ENCODE measurements at regions not wholly inside any gene's neighbourhood (a gene's known extent, or its start where the extent isn't known, plus 50 kb on each side); places are given as distances from the start of the nearest gene placed in this dataset.

DNA sequence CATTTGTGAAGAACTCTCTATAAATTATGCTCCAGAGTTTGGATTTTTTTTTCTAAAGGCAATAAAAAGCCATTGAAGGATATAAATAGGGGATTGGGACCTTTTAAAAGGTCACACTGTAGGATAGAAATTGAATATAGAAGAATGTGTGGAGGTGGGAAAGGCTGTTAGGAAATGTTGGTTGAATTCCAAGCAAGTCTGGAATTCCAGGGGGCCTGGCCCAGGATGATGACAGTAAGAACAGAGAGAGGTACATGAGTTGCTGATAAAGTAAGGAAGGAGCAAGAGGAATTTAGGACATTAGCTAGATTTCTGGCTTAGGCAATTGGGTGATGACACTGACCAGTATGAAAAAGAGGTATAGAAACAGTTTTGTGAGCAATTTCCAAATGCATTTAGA, 95.4 kb upstream of the USP38 start:
- H3K27ac ChIP-seq (ENCODE audit: low read depth, low read length), result no peak overlapping the region

DNA sequence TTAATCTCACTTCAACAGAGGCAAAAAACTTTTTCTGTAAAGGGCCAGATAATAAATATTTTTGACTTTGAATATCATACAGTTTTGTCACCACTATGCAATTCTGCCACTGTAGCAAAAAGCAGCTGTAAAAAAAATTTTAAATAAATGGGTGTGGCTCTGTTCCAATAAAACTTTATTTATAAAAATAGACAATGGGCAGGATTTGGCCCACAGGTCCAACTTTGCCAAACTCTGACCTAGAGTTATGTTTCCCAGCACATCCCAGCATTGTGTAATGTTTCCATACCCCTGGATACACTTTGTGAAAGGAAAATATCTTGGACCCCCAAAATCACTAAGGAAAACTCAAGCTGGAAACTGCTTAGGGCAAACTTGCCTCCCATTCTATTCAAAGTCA, 94.9 kb upstream of the USP38 start:
- no peak overlapping the region for H3K4me3 ChIP-seq (ENCODE audit: low read depth in 1 of 5, low read length in 5 of 5)
- no peak overlapping the region for H3K9ac ChIP-seq (ENCODE audit: low read length in 5 of 5)

More for the DNA sequence above, 95.4 kb upstream of the USP38 start:
- Histone ChIP-seq H3K4me1 (ENCODE audit: control insufficient read depth in 5 of 5, insufficient read depth in 5 of 5, low read length in 5 of 5) (peaks cover 0 to 3% (median 0%) of the 10 kb centered on the region in 5 donors), H3K9ac (ENCODE audit: low read length in 5 of 5) (no peak overlapping the region), H3K9me3 (ENCODE audit: control insufficient read depth in 5 of 5, low read length in 5 of 5) (no peaks in the 10 kb centered on the region), H3K27me3 (ENCODE audit: control insufficient read depth in 5 of 5, insufficient read depth in 4 of 5, low read length in 5 of 5) (no peaks in the 10 kb centered on the region), H3K4me3 (ENCODE audit: low read depth in 1 of 5, low read length in 5 of 5) (no peak overlapping the region), H3K36me3 (ENCODE audit: control insufficient read depth in 5 of 5, insufficient read depth in 5 of 5, low read length in 5 of 5) (no peaks in the 10 kb centered on the region)

DNA sequence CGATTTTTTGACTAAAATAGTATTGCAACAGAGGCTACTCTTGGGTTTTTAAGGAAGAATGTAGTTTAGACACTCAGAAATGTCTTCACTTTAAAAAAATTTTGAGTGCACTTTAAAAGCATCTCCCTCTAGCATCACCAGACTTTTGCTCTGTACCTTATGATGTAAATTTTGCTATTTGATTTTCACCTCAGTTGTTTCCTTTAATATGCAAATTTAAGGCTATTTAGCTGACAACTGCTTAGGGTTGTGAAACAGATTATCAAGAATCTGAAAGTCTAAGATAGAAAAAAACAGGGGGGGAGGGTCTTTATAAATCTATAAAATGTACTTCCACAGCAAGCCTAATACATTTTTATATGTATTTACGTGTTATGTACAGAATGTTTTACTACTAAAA, 92.9 kb upstream of the USP38 start:
- Histone ChIP-seq H3K27me3 (ENCODE audit: control insufficient read depth in 5 of 5, insufficient read depth in 4 of 5, low read length in 5 of 5) (no peaks in the 10 kb centered on the region), H3K4me1 (ENCODE audit: control insufficient read depth in 5 of 5, insufficient read depth in 5 of 5, low read length in 5 of 5) (no peaks in the 10 kb centered on the region), H3K4me3 (ENCODE audit: low read depth in 1 of 5, low read length in 5 of 5) (no peak overlapping the region), H3K36me3 (ENCODE audit: control insufficient read depth in 5 of 5, insufficient read depth in 5 of 5, low read length in 5 of 5) (no peaks in the 10 kb centered on the region), H3K9me3 (ENCODE audit: control insufficient read depth in 5 of 5, low read length in 5 of 5) (no peaks in the 10 kb centered on the region), H3K9ac (ENCODE audit: low read length in 5 of 5) (no peak overlapping the region), H3K27ac (ENCODE audit: low read depth, low read length) (no peak overlapping the region)

More for the DNA sequence above, 94.9 kb upstream of the USP38 start:
- H3K27me3 ChIP-seq (ENCODE audit: control insufficient read depth in 5 of 5, insufficient read depth in 4 of 5, low read length in 5 of 5), result no peaks in the 10 kb centered on the region
- H3K4me1 ChIP-seq (ENCODE audit: control insufficient read depth in 5 of 5, insufficient read depth in 5 of 5, low read length in 5 of 5), result no peaks in the 10 kb centered on the region
- no peak overlapping the region for H3K27ac ChIP-seq (ENCODE audit: low read depth, low read length)
- no peaks in the 10 kb centered on the region for H3K9me3 ChIP-seq (ENCODE audit: control insufficient read depth in 5 of 5, low read length in 5 of 5)
- H3K36me3 ChIP-seq (ENCODE audit: control insufficient read depth in 5 of 5, insufficient read depth in 5 of 5, low read length in 5 of 5), result no peaks in the 10 kb centered on the region

DNA sequence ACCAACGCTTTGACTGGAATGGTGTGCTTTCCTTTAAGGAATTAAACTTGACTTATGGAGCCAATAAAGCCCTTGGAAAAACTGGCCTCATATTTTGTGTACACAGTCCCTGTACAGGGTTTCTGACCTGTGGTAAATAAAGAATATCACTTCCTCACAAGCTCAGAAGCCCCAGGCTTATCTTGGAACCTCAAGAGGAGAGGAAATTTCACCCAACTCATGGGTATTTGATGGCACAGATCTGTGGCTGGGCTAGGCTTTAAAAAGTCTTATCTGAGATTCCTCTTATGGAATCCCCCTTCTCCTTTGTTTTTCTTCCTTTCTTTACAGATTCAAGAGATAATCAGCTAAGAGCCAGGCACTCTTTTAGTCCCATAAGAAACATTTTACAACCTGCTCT, 89.3 kb upstream of the USP38 start:
- Histone ChIP-seq H3K4me1 (ENCODE audit: control insufficient read depth in 5 of 5, insufficient read depth in 5 of 5, low read length in 5 of 5) (no peaks in the 10 kb centered on the region), H3K9me3 (ENCODE audit: control insufficient read depth in 5 of 5, low read length in 5 of 5) (no peaks in the 10 kb centered on the region), H3K4me3 (ENCODE audit: low read depth in 1 of 5, low read length in 5 of 5) (no peak overlapping the region), H3K9ac (ENCODE audit: low read length in 5 of 5) (no peak overlapping the region), H3K36me3 (ENCODE audit: control insufficient read depth in 5 of 5, insufficient read depth in 5 of 5, low read length in 5 of 5) (no peaks in the 10 kb centered on the region), H3K27ac (ENCODE audit: low read depth, low read length) (no peak overlapping the region), H3K27me3 (ENCODE audit: control insufficient read depth in 5 of 5, insufficient read depth in 4 of 5, low read length in 5 of 5) (no peaks in the 10 kb centered on the region)

DNA sequence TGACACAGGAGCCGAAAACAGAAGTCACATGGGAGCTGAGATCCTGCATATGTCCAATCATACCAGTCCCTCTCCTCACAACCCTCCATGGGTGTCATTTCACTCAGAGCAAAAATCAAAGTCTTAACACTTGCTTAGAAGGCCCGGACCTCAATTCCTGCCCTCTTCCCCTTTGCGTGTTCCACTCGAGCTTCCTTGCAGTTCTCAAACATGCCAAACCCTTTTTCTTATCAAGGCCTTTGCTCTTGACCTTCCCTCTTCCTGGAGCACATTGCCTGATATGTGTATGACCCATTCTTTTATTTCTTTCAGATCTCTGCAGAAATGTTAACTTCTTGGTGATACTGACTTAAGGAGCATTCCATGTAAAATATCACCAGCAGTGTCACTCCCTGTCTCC, 87.0 kb upstream of the USP38 start:
- no peaks in the 10 kb centered on the region for H3K36me3 ChIP-seq (ENCODE audit: control insufficient read depth in 5 of 5, insufficient read depth in 5 of 5, low read length in 5 of 5)
- H3K9ac ChIP-seq (ENCODE audit: low read length in 5 of 5), result no peak overlapping the region
- no peak overlapping the region for H3K27ac ChIP-seq (ENCODE audit: low read depth, low read length)
- H3K4me1 ChIP-seq (ENCODE audit: control insufficient read depth in 5 of 5, insufficient read depth in 5 of 5, low read length in 5 of 5), result no peaks in the 10 kb centered on the region
- H3K9me3 ChIP-seq (ENCODE audit: control insufficient read depth in 5 of 5, low read length in 5 of 5), result no peaks in the 10 kb centered on the region
- no peaks in the 10 kb centered on the region for H3K27me3 ChIP-seq (ENCODE audit: control insufficient read depth in 5 of 5, insufficient read depth in 4 of 5, low read length in 5 of 5)
- no peak overlapping the region for H3K4me3 ChIP-seq (ENCODE audit: low read depth in 1 of 5, low read length in 5 of 5)

DNA sequence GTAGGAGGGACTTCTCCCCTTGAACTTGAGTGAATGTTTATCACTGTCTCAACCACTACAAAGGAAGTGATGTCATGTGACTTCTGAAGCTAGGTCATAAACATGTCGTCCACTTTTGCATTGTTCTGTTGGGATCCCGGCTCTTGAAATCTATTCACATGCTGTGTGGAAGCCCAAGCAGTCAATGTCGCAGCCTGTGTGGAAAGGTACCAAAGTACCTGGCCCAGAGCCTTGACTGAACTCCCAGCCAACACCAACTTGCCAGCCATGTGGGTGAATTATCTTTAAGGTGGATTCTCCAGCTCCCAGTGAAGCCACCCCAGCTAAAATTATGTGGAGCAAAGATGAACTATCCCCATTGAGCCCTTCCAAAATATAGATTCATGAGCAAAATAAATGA, 85.0 kb upstream of the USP38 start:
- H3K4me1 ChIP-seq (ENCODE audit: control insufficient read depth in 5 of 5, insufficient read depth in 5 of 5, low read length in 5 of 5), result no peaks in the 10 kb centered on the region
- H3K36me3 ChIP-seq (ENCODE audit: control insufficient read depth in 5 of 5, insufficient read depth in 5 of 5, low read length in 5 of 5), result no peaks in the 10 kb centered on the region
- no peak overlapping the region for H3K4me3 ChIP-seq (ENCODE audit: low read depth in 1 of 5, low read length in 5 of 5)
- no peak overlapping the region for H3K27ac ChIP-seq (ENCODE audit: low read depth, low read length)
- no peaks in the 10 kb centered on the region for H3K9me3 ChIP-seq (ENCODE audit: control insufficient read depth in 5 of 5, low read length in 5 of 5)
- no peak overlapping the region for H3K9ac ChIP-seq (ENCODE audit: low read length in 5 of 5)
- no peaks in the 10 kb centered on the region for H3K27me3 ChIP-seq (ENCODE audit: control insufficient read depth in 5 of 5, insufficient read depth in 4 of 5, low read length in 5 of 5)

DNA sequence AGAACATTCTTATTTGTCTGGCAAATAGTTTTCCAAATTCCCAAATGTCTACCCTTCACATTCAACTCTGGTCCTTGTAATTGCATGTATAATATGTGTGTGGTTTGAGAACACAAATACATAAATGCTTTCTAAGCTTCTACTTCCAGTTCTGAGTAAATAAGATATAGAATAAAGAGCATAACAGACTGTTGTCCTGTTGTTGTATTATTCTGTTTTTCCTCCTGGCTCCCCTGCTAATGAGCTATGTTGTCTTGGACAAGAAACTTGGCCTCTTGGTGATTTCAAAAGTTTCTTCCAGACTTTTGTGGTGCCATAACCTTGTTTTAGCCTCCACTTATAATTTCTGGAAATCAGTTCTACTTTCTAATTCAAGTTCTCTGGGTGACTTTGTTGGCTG, 75.3 kb upstream of the USP38 start:
- H3K36me3 ChIP-seq (ENCODE audit: control insufficient read depth in 5 of 5, insufficient read depth in 5 of 5, low read length in 5 of 5), result no peaks in the 10 kb centered on the region
- no peak overlapping the region for H3K4me3 ChIP-seq (ENCODE audit: low read depth in 1 of 5, low read length in 5 of 5)
- no peaks in the 10 kb centered on the region for H3K9me3 ChIP-seq (ENCODE audit: control insufficient read depth in 5 of 5, low read length in 5 of 5)
- H3K27me3 ChIP-seq (ENCODE audit: control insufficient read depth in 5 of 5, insufficient read depth in 4 of 5, low read length in 5 of 5), result no peaks in the 10 kb centered on the region
- no peak overlapping the region for H3K27ac ChIP-seq (ENCODE audit: low read depth, low read length)
- no peak overlapping the region for H3K9ac ChIP-seq (ENCODE audit: low read length in 5 of 5)
- no peaks in the 10 kb centered on the region for H3K4me1 ChIP-seq (ENCODE audit: control insufficient read depth in 5 of 5, insufficient read depth in 5 of 5, low read length in 5 of 5)

DNA sequence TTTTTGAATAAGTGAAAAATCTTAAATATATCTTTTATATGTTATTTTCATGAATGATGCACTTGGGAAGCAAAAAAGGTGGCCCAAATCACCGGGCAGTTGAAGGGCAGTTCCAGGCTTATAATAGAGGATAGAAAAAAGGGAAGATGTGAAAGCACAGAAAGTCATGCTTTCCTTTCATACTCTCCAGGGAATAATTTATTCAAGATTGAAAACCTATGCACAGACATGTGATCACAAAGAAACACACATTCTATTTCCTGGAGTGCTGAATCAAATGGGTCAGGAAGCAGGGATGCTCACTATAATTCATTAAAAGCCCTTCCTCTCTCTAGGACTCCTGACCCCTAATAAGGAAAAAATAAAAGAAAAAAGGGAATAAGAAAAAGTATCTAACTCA, 66.1 kb upstream of the USP38 start:
- peaks cover 0 to 5% (median 0%) of the 10 kb centered on the region in 5 donors for H3K9me3 ChIP-seq (ENCODE audit: control insufficient read depth in 5 of 5, low read length in 5 of 5)
- no peak overlapping the region for H3K27ac ChIP-seq (ENCODE audit: low read depth, low read length)
- H3K27me3 ChIP-seq (ENCODE audit: control insufficient read depth in 5 of 5, insufficient read depth in 4 of 5, low read length in 5 of 5), result no peaks in the 10 kb centered on the region
- no peaks in the 10 kb centered on the region for H3K36me3 ChIP-seq (ENCODE audit: control insufficient read depth in 5 of 5, insufficient read depth in 5 of 5, low read length in 5 of 5)
- H3K4me3 ChIP-seq (ENCODE audit: low read depth in 1 of 5, low read length in 5 of 5), result no peak overlapping the region
- H3K4me1 ChIP-seq (ENCODE audit: control insufficient read depth in 5 of 5, insufficient read depth in 5 of 5, low read length in 5 of 5), result no peaks in the 10 kb centered on the region
- H3K9ac ChIP-seq (ENCODE audit: low read length in 5 of 5), result no peak overlapping the region

DNA sequence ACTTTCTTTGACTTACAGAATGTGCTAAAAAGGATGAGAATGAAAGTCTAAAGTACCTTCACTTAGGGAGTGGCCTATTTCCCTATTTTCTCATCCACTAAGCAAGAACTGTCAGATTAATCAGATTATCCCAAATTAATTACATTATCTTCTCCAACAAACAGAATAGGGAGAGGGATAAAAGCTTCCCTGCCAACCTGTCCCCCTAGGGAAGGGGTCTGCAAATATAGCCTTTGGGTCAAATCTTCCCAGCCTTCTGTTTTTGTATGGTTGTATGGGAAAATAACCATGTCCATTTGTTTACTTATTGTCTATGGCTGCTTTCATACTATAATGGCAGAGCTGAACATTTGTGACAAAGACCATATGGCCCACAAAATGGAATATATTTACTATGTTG, 57.1 kb upstream of the USP38 start:
- Histone ChIP-seq H3K27ac (ENCODE audit: low read depth, low read length) (no peak overlapping the region), H3K4me3 (ENCODE audit: low read depth in 1 of 5, low read length in 5 of 5) (no peak overlapping the region), H3K4me1 (ENCODE audit: control insufficient read depth in 5 of 5, insufficient read depth in 5 of 5, low read length in 5 of 5) (no peaks in the 10 kb centered on the region), H3K27me3 (ENCODE audit: control insufficient read depth in 5 of 5, insufficient read depth in 4 of 5, low read length in 5 of 5) (no peaks in the 10 kb centered on the region), H3K36me3 (ENCODE audit: control insufficient read depth in 5 of 5, insufficient read depth in 5 of 5, low read length in 5 of 5) (no peaks in the 10 kb centered on the region), H3K9ac (ENCODE audit: low read length in 5 of 5) (no peak overlapping the region), H3K9me3 (ENCODE audit: control insufficient read depth in 5 of 5, low read length in 5 of 5) (no peaks in the 10 kb centered on the region)

DNA sequence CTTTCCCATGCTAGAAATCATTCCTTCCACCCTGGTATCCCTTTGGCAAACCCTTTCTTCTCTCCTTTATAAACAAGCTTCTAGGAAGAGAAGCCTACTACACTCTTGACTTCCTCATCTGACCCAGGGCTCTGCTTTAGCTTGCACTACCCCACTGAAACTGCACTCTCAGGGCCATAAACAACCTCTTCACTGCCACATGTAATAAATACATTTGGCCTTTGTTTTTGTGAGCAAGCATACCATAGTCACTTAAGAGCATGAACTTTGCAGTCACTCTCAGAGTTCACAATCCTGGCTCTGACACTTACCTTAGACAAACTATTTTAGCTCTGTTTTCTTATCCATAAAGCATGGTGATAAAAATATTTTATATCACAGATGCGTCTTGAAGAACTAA, 50.7 kb upstream of the USP38 start:
- Histone ChIP-seq H3K9me3 (ENCODE audit: control insufficient read depth in 5 of 5, low read length in 5 of 5) (no peaks in the 10 kb centered on the region), H3K4me1 (ENCODE audit: control insufficient read depth in 5 of 5, insufficient read depth in 5 of 5, low read length in 5 of 5) (no peaks in the 10 kb centered on the region), H3K9ac (ENCODE audit: low read length in 5 of 5) (no peak overlapping the region), H3K36me3 (ENCODE audit: control insufficient read depth in 5 of 5, insufficient read depth in 5 of 5, low read length in 5 of 5) (no peaks in the 10 kb centered on the region), H3K27me3 (ENCODE audit: control insufficient read depth in 5 of 5, insufficient read depth in 4 of 5, low read length in 5 of 5) (no peaks in the 10 kb centered on the region), H3K4me3 (ENCODE audit: low read depth in 1 of 5, low read length in 5 of 5) (no peak overlapping the region), H3K27ac (ENCODE audit: low read depth, low read length) (no peak overlapping the region)

All from subcutaneous abdominal adipose tissue (tissue), 5 donors.